ENCODE measurements at regions not wholly inside any gene's neighbourhood (a gene's known extent, or its start where the extent isn't known, plus 50 kb on each side); places are given as distances from the start of the nearest gene placed in this dataset.

DNA sequence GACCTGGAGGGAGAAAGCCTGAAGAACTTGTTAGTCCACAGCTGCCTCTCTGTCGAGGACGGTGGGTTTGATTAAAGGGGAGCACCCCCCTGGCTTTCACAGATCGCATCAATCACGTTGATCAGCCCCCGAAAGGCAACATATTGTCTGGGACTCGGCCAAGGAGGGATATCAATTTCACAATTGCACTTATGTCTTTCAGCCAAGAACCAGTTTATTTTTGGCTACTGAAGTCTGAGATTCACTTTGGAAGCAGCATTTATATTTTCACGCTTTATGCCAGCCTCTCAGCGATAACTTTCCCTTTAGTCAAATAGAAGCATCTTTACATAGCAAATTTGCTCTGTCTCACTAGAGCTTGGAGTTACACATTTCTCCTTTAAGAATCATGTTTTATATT lies 253.2 kb upstream of the RRP15 start:
- TF ChIP-seq, protein P1, sequence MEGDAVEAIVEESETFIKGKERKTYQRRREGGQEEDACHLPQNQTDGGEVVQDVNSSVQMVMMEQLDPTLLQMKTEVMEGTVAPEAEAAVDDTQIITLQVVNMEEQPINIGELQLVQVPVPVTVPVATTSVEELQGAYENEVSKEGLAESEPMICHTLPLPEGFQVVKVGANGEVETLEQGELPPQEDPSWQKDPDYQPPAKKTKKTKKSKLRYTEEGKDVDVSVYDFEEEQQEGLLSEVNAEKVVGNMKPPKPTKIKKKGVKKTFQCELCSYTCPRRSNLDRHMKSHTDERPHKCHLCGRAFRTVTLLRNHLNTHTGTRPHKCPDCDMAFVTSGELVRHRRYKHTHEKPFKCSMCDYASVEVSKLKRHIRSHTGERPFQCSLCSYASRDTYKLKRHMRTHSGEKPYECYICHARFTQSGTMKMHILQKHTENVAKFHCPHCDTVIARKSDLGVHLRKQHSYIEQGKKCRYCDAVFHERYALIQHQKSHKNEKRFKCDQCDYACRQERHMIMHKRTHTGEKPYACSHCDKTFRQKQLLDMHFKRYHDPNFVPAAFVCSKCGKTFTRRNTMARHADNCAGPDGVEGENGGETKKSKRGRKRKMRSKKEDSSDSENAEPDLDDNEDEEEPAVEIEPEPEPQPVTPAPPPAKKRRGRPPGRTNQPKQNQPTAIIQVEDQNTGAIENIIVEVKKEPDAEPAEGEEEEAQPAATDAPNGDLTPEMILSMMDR (IDR thresholded peaks at IDR 0.05; ENCODE audit: insufficient read depth, low read length, poor library complexity, severe bottlenecking): no peak
- TF ChIP-seq EZH2phosphoT487 (conservative IDR thresholded peaks at IDR 0.05; ENCODE audit: low read length): no peak
